ENCODE measurements at regions not wholly inside any gene's neighbourhood (a gene's known extent, or its start where the extent isn't known, plus 50 kb on each side); places are given as distances from the start of the nearest gene placed in this dataset.

DNA sequence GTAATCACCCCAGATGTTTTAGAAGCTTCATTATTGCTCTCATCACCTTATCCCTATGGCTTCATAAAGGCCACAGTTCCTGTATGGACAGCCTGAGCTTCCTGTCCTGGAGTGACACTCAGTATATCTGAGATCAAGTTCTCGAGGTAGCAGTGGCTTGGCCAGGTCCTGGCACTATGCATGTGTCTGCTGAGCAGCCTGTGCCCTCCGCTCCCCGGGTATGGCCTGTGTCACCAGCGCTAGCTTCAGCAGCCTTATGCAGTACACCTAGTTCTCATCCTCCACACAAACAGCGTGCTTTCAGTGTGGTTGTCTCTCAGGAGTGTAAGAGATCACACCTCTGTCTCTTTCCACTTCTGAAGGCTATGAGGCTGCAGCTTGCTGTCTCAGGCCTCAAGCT is 514.7 kb downstream of the DIRAS2 start:
- DNase-seq = no peak
- Histone ChIP-seq H2AK5ac (ENCODE audit: low read length) (no peak overlapping the region), H3K4me2 (ENCODE audit: low read length) (no peak overlapping the region), H2BK5ac (ENCODE audit: low read depth, low read length, poor library complexity) (no peak overlapping the region), H3K36me3 (ENCODE audit: control insufficient read depth in 1 of 2, insufficient read depth in 2 of 2, low read length in 2 of 2) (no peaks in the 10 kb centered on the region), H3K79me1 (ENCODE audit: low read length) (no peaks in the 10 kb centered on the region), H3K79me2 (ENCODE audit: control insufficient read depth, insufficient read depth, low read length, poor library complexity) (no peaks in the 10 kb centered on the region), H3K23ac (ENCODE audit: low read length) (no peak overlapping the region), H2BK12ac (ENCODE audit: low read length) (no peak overlapping the region), H3K4ac (ENCODE audit: low read depth, low read length) (no peak overlapping the region), H3K18ac (ENCODE audit: low read length) (no peak overlapping the region), H4K12ac (ENCODE audit: low read depth, low read length) (no peak overlapping the region), H3K14ac (ENCODE audit: low read length) (no peak overlapping the region), H3K9ac (ENCODE audit: low read length) (no peak overlapping the region), H2BK120ac (ENCODE audit: insufficient read depth, low read length, poor library complexity) (no peak overlapping the region), H3K4me3 (ENCODE audit: low read depth, low read length) (no peak overlapping the region), H4K8ac (ENCODE audit: low read depth, low read length) (no peak overlapping the region), H3K27me3 (ENCODE audit: insufficient read depth, low read length) (no peaks in the 10 kb centered on the region), H3K27ac (ENCODE audit: low read depth, low read length) (no peak overlapping the region), H3K4me1 (ENCODE audit: control insufficient read depth in 1 of 2, insufficient read depth in 2 of 2, low read length in 2 of 2) (no peaks in the 10 kb centered on the region), H4K91ac (ENCODE audit: low read depth, low read length) (no peak overlapping the region), H3K9me3 (ENCODE audit: insufficient read depth, low read depth, low read length) (no peaks in the 10 kb centered on the region), H2AFZ (ENCODE audit: insufficient read depth, low read length, poor library complexity) (no peak overlapping the region)
- no CpG with 5 or more reads among the region's 5 CpGs for WGBS (ENCODE audit: extremely low coverage, insufficient coverage, insufficient read length)

DNA sequence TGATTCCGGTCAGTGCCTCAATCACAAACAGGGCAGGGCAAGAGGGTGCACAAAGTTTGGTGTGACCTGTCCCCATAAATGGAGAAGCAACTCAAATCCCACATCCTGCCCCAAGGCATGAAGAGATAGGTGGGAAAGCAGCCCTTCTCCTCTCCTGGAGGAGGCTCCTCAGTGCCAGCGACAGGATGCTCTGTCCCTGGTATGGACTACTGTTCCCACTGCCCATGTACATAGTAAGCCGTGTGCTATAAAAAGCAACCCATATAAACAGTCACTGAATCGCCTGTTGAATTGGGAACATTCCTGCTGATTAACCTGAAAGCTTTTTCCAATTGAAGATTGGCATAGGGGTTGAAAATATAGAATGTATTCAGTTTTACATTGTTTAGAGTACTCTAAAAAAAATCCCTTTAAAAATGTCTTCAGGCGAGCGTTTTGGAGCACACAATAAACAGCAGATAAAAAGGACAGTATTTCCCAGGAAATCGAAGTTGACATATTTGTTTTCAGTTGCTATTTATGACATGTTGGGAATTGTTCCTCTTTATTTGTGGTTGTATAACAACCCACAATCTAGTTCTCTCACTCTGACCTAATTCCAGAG is 513.9 kb downstream of the DIRAS2 start:
- Histone ChIP-seq H2BK120ac (ENCODE audit: insufficient read depth, low read length, poor library complexity) (no peak overlapping the region), H3K14ac (ENCODE audit: low read length) (no peak overlapping the region), H2AK5ac (ENCODE audit: low read length) (no peak overlapping the region), H2AFZ (ENCODE audit: insufficient read depth, low read length, poor library complexity) (no peak overlapping the region), H3K27ac (ENCODE audit: low read depth, low read length) (no peak overlapping the region), H3K23ac (ENCODE audit: low read length) (peak overlapping the region; percentile 45), H3K4ac (ENCODE audit: low read depth, low read length) (no peak overlapping the region), H3K4me1 (ENCODE audit: control insufficient read depth in 1 of 2, insufficient read depth in 2 of 2, low read length in 2 of 2) (no peaks in the 10 kb centered on the region), H4K91ac (ENCODE audit: low read depth, low read length) (no peak overlapping the region), H3K27me3 (ENCODE audit: insufficient read depth, low read length) (no peaks in the 10 kb centered on the region), H3K9me3 (ENCODE audit: insufficient read depth, low read depth, low read length) (no peaks in the 10 kb centered on the region), H3K79me2 (ENCODE audit: control insufficient read depth, insufficient read depth, low read length, poor library complexity) (no peaks in the 10 kb centered on the region), H3K4me3 (ENCODE audit: low read depth, low read length) (no peak overlapping the region), H3K9ac (ENCODE audit: low read length) (no peak overlapping the region), H3K36me3 (ENCODE audit: control insufficient read depth in 1 of 2, insufficient read depth in 2 of 2, low read length in 2 of 2) (no peaks in the 10 kb centered on the region), H2BK12ac (ENCODE audit: low read length) (no peak overlapping the region), H3K18ac (ENCODE audit: low read length) (no peak overlapping the region), H4K12ac (ENCODE audit: low read depth, low read length) (no peak overlapping the region), H2BK5ac (ENCODE audit: low read depth, low read length, poor library complexity) (no peak overlapping the region), H3K79me1 (ENCODE audit: low read length) (no peaks in the 10 kb centered on the region), H4K8ac (ENCODE audit: low read depth, low read length) (no peak overlapping the region), H3K4me2 (ENCODE audit: low read length) (no peak overlapping the region)
- DNase-seq = no peak
- WGBS (ENCODE audit: extremely low coverage, insufficient coverage, insufficient read length) = no CpG with 5 or more reads among the region's 7 CpGs

DNA sequence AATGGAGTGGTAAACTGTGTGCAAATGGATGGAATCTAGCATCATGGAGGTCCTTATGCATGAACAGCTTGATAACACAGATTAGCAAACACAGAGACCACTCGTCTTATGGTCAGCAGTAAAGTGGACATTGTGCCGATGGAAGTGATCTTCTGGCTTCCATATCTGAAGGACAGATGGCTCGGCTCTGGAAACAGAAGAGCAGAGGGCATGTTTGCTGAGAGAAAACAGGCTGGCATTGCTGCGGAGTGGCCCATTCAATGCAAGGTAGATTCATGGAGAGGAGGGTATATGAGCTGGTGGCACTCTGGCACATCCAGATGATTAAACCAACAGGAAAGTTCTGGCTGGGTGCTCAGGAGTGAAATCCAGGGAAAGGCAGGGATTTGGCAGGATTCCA is 513.2 kb downstream of the DIRAS2 start:
- Histone ChIP-seq H3K27me3 (ENCODE audit: insufficient read depth, low read length) (no peaks in the 10 kb centered on the region), H3K9me3 (ENCODE audit: insufficient read depth, low read depth, low read length) (no peaks in the 10 kb centered on the region), H2BK5ac (ENCODE audit: low read depth, low read length, poor library complexity) (no peak overlapping the region), H3K4me3 (ENCODE audit: low read depth, low read length) (no peak overlapping the region), H2BK12ac (ENCODE audit: low read length) (no peak overlapping the region), H3K18ac (ENCODE audit: low read length) (no peak overlapping the region), H2BK120ac (ENCODE audit: insufficient read depth, low read length, poor library complexity) (no peak overlapping the region), H2AK5ac (ENCODE audit: low read length) (no peak overlapping the region), H4K8ac (ENCODE audit: low read depth, low read length) (no peak overlapping the region), H3K79me2 (ENCODE audit: control insufficient read depth, insufficient read depth, low read length, poor library complexity) (no peaks in the 10 kb centered on the region), H2AFZ (ENCODE audit: insufficient read depth, low read length, poor library complexity) (no peak overlapping the region), H3K4me1 (ENCODE audit: control insufficient read depth in 1 of 2, insufficient read depth in 2 of 2, low read length in 2 of 2) (no peaks in the 10 kb centered on the region), H3K27ac (ENCODE audit: low read depth, low read length) (no peak overlapping the region), H3K14ac (ENCODE audit: low read length) (no peak overlapping the region), H3K36me3 (ENCODE audit: control insufficient read depth in 1 of 2, insufficient read depth in 2 of 2, low read length in 2 of 2) (no peaks in the 10 kb centered on the region), H3K79me1 (ENCODE audit: low read length) (no peaks in the 10 kb centered on the region), H3K23ac (ENCODE audit: low read length) (no peak overlapping the region), H3K4me2 (ENCODE audit: low read length) (no peak overlapping the region), H3K4ac (ENCODE audit: low read depth, low read length) (no peak overlapping the region), H4K12ac (ENCODE audit: low read depth, low read length) (no peak overlapping the region), H3K9ac (ENCODE audit: low read length) (no peak overlapping the region), H4K91ac (ENCODE audit: low read depth, low read length) (no peak overlapping the region)
- DNase-seq = no peak
- no CpG with 5 or more reads among the region's 4 CpGs for WGBS (ENCODE audit: extremely low coverage, insufficient coverage, insufficient read length)

DNA sequence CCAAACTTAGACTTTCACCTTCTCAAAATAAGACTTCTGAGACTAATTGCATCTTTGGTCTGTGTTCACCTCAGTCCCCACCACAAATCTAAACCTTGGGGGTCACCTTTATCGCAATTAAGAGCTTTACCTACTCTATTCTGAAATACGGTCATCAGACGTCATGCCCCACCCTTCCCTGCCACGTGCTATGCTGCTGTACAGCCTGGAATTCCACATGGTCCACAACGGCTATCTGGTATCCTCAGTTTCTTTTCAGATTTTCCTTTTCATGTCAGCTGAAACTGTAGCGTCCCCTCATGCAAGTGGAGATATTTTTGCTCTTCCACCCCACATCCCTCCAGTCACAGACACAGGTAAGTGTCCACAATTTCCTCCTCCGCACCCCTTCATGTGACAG is 511.1 kb downstream of the DIRAS2 start:
- Histone ChIP-seq H4K91ac (ENCODE audit: low read depth, low read length) (no peak overlapping the region), H2AFZ (ENCODE audit: insufficient read depth, low read length, poor library complexity) (no peak overlapping the region), H2BK120ac (ENCODE audit: insufficient read depth, low read length, poor library complexity) (no peak overlapping the region), H3K9me3 (ENCODE audit: insufficient read depth, low read depth, low read length) (no peaks in the 10 kb centered on the region), H4K12ac (ENCODE audit: low read depth, low read length) (no peak overlapping the region), H2BK12ac (ENCODE audit: low read length) (no peak overlapping the region), H3K4ac (ENCODE audit: low read depth, low read length) (no peak overlapping the region), H4K8ac (ENCODE audit: low read depth, low read length) (no peak overlapping the region), H2BK5ac (ENCODE audit: low read depth, low read length, poor library complexity) (no peak overlapping the region), H3K27me3 (ENCODE audit: insufficient read depth, low read length) (no peaks in the 10 kb centered on the region), H3K27ac (ENCODE audit: low read depth, low read length) (no peak overlapping the region), H3K79me2 (ENCODE audit: control insufficient read depth, insufficient read depth, low read length, poor library complexity) (no peaks in the 10 kb centered on the region), H3K4me2 (ENCODE audit: low read length) (no peak overlapping the region), H3K36me3 (ENCODE audit: control insufficient read depth in 1 of 2, insufficient read depth in 2 of 2, low read length in 2 of 2) (no peaks in the 10 kb centered on the region), H3K18ac (ENCODE audit: low read length) (no peak overlapping the region), H3K9ac (ENCODE audit: low read length) (no peak overlapping the region), H3K79me1 (ENCODE audit: low read length) (no peaks in the 10 kb centered on the region), H3K23ac (ENCODE audit: low read length) (no peak overlapping the region), H2AK5ac (ENCODE audit: low read length) (no peak overlapping the region), H3K14ac (ENCODE audit: low read length) (no peak overlapping the region), H3K4me1 (ENCODE audit: control insufficient read depth in 1 of 2, insufficient read depth in 2 of 2, low read length in 2 of 2) (no peaks in the 10 kb centered on the region), H3K4me3 (ENCODE audit: low read depth, low read length) (no peak overlapping the region)
- DNase-seq = no peak
- no CpG with 5 or more reads among the region's 7 CpGs for WGBS (ENCODE audit: extremely low coverage, insufficient coverage, insufficient read length)
